A673 (cell line): ENCODE measurements at regions not wholly inside any gene's neighbourhood (a gene's known extent, or its start where the extent isn't known, plus 50 kb on each side); places are given as distances from the start of the nearest gene placed in this dataset.

ENCODE experiments used
- CTCF ChIP-seq: fragments of 300-800, 200-600 bp; sonication (generic); conservative IDR thresholded peaks from 2 replicates; pipeline ENCODE4 v1.5.1; 2017; ENCODE audit warnings: low read depth, mild to moderate bottlenecking, antibody characterized with exemption, low read length, moderate library complexity, mixed read lengths
- EZH2 ChIP-seq: fragments of 200-600 bp; sonication (generic); IDR thresholded peaks from 2 replicates; pipeline ENCODE4 v1.6.1; 2017; ENCODE audit warnings: borderline replicate concordance, low read depth, mild to moderate bottlenecking, mixed read lengths, antibody characterized with exemption, low read length; ENCODE audit not compliant: poor library complexity, severe bottlenecking

DNA sequence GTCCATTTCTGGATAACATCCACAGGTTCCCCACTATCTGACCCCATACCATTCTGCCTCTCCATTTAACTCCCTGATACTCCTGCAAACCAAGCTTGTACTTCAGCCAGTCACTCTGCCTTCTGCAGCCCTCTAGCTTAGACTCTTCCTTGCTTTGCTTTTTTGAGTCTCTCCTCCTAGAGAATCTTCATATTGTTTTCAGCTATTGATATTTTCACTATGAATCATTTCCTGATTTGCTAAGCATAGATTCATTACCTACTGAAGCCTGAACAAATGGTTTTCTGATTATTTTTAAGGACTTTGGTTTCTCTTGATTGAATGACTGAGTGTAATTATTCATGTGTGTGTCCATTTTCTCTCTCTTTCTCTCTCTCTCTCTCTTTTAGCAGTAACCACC, 2102.3 kb upstream of the CELF4 start:
- no peak for TF ChIP-seq CTCF
- no peak for TF ChIP-seq EZH2
